ENCODE measurements at regions not wholly inside any gene's neighbourhood (a gene's known extent, or its start where the extent isn't known, plus 50 kb on each side); places are given as distances from the start of the nearest gene placed in this dataset.

DNA sequence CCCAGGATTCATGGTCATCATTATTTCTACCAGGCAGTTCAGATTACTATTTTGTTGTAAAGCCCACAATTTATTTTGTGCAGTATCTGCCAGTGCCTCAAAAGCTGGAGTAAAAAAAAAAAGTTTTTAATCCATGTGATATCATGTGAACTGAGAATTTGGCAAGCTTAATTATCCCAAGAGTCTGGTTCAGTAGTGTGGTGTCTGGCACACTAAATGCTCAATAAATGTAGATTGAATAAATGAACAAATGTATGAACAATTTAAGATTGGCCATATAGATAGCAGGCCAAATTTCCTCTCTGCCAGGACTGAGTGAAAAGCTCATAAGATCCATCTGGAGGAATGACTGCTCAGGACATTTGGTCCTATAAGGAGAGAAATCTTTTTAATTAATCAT, 533.0 kb downstream of the TLE1 start:
- no peak for DNase-seq

DNA sequence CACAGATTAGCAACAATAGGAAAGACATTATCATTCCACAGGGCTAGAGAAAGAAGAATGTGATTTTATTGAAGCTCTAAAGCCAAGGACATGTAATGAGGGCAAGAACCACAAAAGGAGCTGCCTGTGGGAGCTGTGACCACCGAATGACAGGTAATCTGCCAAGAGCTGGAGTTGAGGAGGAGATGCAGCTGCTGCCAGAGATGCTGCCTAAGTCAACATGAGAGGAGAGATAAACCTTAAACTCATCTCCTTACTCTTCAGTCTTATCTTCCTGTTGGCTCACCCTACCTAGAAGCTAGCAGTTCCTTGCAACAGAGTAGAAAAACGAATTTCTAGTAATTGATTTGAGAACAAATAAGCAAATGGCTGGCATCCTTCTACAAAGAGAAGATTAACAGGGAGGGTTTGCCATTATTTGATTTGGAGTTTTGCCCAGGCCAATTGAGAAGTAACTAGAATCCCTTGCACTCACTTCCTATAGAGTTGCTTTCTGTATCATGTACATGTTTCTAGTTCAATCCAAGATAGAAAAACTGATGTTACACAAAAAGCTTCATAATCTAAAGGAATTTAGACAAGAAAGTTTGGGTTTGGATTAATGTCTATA, 539.2 kb downstream of the TLE1 start:
- no peak for DNase-seq

DNA sequence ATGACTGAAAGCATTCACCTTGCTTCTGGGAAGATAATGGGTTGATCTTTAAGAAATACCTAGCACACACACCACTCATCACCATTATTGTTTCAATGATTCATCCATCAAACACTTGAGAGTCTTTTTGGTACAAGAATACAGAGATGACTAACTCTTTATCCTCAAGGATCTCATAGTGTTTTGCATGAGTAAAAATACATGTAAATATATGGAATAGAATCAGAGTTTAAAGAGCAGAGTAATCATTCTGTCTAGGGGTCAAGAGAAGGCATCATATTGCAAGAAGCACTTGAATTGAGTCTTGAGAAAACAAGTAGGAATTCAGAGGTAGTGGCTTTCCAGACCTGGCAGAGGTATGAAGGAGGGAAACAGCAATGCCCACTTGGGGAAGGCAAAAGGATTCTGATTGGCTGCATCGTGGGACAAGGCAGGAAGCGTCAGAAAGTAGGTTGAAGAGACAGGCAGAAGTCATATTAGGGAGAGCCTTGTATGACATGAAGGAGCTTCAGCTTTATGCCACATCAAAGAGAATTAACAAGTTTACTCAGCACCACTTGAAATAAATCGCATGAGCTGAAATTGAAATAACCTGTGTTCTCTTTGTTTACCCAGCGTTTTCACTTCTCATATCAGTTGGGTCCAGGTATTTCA, 542.5 kb downstream of the TLE1 start:
- DNase-seq, result no peak

DNA sequence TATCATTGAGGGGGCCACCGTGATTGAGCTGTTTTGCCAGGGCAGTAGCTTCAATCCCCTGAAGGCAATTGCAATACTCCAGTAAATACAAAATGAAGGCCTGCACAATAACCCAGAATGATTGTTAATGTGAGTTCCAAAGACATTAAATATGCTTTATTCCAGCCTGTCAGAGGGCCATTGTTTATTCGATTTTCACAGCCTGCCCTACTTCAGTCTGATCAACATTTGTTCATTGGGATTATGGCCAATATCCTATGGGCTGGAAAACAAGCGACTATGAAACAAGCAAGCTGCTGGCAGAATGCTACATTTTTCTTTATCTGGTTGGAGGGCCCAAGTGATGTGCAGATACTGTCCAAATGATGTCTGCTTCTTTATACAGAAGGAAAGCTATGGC, 543.1 kb downstream of the TLE1 start:
- DNase-seq, result no peak

DNA sequence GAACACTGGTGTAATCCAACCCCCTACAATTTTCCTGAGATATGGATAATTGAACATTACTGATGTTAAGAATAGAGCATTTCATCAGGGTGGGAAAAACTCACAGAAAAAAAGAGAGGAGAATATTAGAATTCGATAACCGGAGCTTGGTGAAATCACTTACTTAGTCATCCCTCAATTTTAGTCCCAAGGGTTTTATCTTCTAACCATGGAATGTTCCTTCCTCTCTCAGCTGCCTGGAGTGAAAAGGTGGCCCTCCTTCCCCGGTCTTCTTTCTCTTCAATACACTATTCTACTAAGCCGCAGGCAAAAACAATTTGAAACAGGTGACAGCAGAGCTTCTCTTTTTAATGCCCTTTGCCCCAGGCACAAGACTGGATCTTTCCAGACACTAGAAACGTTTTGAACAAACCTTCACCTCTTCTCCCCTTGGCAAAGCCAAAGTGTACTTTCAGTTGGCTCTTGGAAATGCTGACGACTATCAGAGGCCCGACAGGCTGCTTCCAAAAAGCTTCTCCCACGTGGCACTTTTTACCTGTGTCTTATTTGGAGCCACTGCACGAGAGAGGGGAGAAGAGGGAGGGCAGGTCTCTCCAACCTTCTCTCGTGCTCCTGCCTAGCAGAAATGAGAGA, 543.9 kb downstream of the TLE1 start:
- DNase-seq, result no peak

DNA sequence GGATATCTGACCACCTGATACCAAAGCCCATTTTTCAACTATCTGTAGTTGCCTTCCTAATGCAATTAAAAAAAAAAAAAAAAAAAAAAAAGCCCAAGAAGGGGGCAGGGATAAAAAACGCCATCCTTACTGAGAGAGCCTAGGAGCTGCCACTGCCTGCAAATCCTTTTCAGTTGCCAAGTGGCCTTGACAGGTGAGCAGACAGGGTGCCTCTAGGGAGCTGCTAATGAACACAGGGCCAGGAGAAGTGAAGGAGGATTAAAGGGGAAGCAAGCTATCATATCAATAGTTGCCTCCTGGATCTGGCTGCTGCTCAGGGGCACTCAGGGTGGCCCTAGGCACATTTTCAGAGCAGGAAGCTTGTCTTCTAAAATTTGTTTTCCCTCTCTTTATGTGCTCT, 547.4 kb downstream of the TLE1 start:
- DNase-seq, result no peak

DNA sequence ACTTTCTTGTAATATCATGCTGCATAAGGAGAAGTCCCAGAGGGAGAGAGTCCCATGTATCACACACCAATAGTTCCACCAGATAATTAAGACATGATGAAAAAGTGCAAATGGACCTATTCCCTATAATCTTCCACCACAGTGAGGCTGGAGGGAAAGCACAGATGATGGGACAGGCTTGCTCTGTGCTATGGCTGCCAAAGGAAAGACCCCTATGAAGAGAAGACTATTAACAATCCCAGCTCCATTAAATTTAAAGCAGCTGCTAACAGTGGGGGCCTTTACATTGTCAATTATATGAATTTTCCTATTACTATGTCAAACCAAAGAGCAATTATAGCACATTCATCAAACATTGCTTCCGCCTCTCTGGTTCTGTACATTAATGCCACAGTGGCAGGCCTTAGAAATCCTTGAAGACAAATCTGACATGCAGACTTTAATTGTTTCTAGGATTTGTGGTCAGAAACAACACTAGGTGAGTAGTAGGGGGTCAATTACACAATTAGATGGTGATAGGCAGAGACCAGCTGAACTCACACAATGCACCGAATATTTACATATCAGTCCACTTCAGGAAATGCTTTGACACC, 551.3 kb downstream of the TLE1 start:
- DNase-seq, result no peak

DNA sequence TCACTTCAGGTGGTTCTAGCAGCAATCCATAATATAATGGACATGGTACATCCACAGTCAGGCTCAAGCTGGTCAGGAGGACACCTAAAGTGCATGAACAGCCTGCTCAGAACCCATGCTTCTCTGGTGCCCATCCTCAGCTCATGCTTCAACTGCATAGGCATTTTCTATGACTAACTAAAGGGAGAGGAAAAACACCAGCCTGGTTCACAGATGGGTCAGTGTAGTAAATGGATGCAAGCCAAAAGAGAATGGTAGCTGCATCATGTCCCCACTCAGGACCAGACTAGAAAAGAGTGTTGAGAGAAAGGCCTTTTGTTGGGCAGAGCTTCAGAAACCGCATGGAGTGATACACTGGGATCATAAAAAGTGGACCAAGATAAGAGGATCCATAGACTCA, 556.6 kb downstream of the TLE1 start:
- DNase-seq, result no peak

DNA sequence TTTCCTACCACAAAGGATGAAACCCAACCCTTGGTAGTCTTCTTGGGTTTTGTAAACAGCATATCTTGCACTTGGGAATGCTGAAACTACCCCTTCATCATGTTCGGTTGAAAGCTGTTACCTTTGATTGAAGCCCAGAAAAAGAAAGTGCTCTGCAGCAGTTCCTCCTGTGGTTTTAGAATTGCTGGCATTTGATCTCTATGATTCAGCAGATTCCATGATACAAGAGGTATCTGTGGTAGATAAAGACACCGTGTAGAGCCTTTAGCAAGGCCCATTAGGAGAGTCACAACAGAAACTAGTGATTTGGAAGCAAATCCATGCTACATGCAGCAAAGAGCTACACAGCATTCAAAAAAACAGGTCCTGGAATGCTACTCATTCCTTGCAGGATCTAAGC, 557.0 kb downstream of the TLE1 start:
- no peak for DNase-seq

DNA sequence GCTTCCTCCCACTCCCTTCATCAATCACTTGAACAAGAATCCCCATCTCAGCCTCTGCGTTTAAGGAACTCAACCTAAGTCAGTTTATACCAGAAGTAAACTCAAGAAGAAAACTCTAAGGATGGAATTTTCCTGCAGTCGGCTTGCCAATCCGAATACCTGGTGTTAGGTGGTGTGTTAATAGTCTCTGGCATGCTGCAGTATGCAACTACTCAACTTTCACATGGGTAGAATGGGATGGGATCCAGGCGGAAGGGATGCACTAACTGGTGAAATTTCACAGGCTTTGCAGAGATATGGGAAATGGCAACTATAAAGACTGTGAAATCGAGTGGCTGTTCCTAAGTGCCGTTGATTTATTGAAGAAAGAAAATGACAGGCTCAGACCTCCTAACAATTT, 560.6 kb downstream of the TLE1 start:
- DNase-seq, result no peak

DNA sequence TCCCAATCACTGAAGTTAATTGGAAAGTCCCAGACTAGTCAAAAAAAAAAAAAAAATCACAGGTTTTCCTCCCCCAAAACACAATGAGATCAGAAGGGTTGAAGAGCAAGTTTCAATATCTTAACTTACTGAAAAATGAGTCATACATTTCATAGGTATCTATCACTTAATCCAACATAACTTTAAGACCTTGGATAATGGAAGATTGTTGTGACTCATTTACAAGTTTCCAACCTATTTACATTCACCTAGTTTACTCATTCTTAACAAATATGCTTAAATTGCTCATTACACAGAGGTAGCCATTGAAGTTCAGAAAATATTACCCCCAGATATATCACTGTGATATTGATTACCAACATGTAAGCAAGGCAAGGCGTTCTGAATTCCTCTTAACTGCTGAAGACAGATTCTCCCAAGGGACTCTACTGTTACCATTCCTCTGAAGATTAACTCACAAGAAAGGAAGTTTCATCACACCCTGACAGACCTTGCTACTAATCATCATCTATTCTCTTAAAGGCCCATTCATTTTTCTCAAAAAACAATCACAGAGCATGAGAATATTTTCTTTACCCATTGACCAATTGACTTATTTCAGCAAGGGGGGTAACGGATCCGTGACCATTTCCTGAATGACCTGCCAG, 563.8 kb downstream of the TLE1 start:
- no peak for DNase-seq

DNA sequence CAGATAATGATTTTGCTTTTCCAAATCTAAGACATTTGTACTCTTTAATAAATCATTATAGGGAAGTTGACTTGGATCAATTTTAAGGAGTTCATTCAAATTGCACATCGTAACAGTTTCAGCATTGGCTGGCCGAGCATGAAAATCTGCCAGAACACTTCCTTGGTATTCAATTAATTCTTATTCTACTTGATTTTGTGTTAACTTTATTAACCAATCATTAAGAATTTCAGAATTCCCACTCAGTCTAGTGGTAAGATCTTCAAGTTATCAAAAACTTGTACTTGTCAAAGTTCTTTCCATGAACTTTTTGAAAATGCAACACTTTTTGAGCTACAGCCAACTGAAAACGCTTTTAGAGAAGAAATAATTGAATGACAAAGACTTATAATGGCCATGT, 565.8 kb downstream of the TLE1 start:
- no peak for DNase-seq

DNA sequence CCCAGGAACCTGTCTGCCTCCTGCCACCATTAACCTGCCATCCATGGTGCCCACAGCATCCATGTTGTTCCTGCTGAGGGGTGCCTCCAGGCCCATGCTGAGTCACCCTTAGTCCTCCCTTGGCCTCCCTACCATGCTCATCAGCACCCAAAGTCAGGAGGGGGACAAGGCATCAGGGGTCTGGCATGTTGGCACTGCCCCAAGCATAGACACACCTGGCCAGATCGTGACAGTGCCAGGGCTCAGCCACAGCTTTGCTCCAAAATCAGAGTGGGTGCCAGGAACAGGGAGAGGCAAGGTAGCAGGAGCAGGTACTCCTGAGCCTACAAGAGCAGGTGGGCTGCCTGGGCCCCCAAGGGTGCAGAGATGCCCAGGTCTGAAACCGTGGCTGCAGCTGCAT, 566.6 kb downstream of the TLE1 start:
- DNase-seq, result no peak

DNA sequence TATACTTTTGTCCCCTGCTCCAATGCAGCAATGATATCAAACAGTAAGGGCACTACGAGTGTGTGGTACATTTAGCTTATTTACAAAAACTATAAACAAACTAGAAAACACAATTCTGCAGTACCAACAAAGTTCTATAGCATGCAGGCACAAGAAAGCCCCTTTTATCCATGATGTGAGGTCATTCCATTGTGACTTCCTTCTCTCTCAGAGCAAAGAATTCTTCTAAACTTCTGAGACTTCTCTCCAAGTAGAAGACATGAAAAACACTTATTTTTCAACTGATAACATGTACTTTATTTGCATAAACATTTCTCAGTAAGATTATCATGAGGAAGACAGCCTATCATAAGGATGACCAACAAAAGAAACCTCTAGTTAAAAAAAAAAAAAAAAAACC, 569.8 kb downstream of the TLE1 start:
- DNase-seq, result no peak

DNA sequence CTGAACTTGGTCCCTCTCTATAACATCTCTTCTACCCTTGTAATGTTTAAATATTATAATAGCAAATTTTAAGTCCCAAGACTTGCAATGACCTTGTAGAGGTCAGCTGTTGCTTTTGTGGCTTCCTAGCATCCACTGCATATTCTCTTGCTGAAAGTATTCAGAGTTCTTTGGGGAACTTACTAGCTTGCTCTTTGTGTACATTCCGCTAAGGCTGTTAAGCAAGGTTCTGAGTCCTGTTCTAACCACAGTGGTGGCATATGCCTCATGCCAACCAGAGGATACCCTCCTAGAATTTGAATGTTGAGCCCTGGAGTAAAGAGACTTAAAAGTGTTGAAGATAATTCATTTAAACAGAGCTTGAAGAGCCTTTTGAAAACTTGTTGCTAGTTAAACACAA, 570.9 kb downstream of the TLE1 start:
- no peak for DNase-seq

DNA sequence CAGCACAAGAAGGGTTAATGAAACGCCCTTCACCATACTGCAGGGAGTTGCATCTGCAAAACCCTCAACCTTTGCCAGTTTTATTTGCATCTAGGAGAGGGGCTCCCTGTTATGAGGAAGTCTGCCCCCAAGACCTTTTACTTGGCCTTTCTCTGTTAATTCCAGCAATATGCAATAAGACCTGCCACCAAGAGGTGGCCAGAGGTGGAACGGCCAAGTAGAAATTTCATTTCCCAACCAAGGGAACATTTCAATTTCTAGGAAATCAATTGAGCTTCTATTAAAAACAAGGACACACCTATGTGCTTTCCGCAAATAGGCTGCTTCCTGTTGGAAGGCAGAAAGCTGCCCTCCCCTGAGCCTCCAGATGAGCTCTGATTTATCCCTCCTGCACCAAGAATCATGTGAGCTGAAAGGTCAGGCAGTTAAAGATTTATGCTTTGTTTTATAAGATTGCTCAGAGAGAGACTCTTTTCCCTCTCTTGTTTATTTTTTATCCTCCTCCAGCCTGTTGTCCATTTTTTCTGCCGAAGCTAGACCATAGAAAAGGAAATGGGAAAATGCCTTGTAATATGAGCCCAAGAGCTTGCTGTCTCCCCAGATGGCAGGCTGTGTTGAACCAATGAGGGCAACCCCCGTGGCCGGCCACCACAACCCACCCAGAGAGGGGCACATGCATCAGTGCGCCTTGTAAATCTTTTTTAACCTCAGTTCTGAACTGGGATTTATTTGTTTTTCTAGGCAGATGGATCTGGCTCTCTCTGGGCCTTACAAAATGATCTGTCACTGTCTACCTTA, 572.8 kb downstream of the TLE1 start:
- DNase-seq, result no peak

DNA sequence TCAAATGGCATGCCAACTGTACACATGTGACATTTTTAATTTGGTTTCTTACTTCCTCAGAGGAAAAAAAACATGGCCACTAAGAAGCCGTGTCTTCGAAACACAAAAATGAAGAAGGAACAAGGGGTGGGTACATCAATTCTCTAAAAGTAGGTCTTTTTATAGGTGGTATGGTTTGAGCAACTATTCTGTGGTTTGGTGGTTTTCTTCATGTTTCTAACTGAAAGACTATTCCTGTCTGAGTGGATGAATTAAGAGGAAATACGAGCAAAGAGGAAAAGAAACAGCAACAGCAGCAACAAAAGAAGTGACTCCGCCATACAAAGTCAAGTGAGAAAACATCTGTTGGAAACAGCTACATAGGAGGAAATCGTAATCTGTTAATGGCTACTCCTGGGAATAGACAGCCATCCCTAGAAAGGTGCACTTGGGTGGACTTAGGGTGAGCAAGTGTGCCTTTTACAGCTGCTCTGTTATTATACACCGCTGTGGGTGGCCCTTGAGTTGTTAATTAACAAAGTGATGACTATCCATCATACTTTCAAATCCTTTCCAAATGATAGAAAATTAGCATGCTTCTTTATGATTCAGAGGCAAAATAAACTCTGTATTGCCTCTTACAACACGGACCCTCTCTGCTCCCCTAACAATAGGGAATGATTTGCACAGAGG, 575.8 kb downstream of the TLE1 start:
- DNase-seq, result no peak

DNA sequence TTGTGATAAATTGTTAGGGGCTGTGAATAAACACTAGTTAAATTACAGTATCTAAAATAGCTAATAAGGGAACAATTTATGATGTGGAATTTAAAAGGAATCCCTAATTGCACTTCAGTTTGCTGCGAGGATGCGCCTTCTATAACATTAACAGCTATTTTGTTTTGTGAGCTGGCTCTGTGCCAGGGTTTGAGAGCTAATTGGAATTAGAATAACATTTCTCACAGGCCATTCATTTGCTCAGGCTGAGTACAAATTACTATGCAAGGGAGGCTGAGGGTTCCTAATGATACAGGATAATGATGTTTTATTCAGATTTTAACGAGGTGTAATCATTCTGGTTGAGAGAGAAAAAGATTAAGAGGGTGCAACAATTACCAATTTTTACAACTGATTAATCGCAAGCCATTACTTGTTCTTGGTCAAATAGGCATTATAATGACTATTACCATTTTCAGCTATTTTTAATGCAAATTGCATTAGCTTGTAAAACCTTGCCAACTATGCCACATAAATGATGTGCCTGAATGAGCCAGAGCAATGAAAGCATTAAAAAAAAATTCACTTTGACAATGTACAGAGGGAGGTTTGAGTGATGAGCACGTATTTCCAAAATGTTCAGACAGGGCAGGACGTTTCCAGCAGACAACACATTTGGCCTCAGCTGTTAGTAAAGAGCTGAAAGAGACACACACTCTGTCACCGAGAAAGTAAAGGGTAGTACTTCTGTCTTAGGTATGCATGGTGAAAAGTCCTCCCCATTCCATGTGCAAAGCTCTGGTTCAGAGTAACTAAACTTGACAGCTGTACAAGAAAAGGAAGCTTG, 576.5 kb downstream of the TLE1 start:
- DNase-seq, result no peak

DNA sequence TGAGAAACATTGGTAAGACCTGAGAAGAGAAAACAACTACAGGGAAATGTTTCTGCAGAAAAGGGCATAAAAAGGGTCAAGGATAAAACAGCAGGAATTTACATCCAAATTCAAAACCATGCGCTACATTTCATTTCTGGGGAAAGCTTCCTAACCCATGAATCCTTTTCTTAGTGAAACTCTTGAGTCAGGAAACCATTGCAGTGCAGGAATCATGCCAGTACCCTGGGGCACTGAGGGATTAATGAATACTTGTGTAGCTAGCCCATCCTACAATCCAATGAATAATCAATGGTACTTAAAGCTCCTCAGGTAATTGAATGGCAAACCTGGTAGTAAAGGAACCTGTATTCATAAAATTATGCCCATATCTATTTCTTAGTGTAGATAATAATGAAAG, 580.5 kb downstream of the TLE1 start:
- DNase-seq, result no peak

DNA sequence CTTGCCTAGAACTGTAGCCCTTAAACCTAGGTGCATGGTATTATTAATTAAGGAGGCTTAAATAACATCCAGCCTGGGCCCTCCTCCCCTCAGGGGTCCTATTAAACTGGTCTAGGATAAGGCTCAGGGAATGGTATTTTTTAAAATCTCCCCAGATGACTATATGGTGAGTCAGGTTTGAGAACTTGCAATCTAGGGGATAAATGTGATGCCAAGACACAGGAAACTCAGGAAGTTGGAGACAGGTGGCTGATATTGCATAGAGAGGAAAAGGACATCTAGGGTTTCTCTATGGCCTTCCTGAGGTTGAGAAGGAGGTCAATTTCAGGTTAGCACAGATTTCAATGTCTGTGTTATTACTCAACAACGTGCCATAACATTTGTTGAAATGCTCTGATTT, 581.0 kb downstream of the TLE1 start:
- DNase-seq, result no peak
